Spinal cord (tissue), 10 donors: ENCODE measurements at regions not wholly inside any gene's neighbourhood (a gene's known extent, or its start where the extent isn't known, plus 50 kb on each side); places are given as distances from the start of the nearest gene placed in this dataset. TPM values are rescaled to one million over a fixed set of nuclear protein-coding genes. Genes with fewer than 3 reads are reported as not detected.
"Not testable (repeated sequence)": the region's sequence is repeated elsewhere in the genome, so short reads cannot be mapped to it uniquely, and the experiment has no call there.

Experiments
- DNase-seq, 6 donors: peaks; one replicate each; pipeline versions ENCODE4 v3.0.0 to v3.0.0-alpha.2; 2013 to 2015; ENCODE audit warnings: low spot score in 6 of 6, low read depth in 4 of 6
- H3K27ac ChIP-seq: one replicate; pipeline ENCODE4 v1.5.1; 2013; ENCODE audit warnings: low read depth, low read length, control low read depth
- H3K27me3 ChIP-seq: one replicate; pipeline ENCODE4 v1.6.1; 2013; ENCODE audit warnings: low read length; ENCODE audit not compliant: control insufficient read depth, insufficient read depth
- H3K36me3 ChIP-seq: one replicate; pipeline ENCODE4 v1.6.1; 2013; ENCODE audit warnings: low read length; ENCODE audit not compliant: control insufficient read depth, insufficient read depth
- H3K4me1 ChIP-seq: one replicate; pipeline ENCODE4 v1.6.1; 2013; ENCODE audit warnings: low read length; ENCODE audit not compliant: control insufficient read depth, insufficient read depth
- H3K4me3 ChIP-seq: one replicate; pipeline ENCODE4 v1.5.1; 2013; ENCODE audit warnings: low read depth, low read length, control low read depth
- H3K9me3 ChIP-seq: one replicate; pipeline ENCODE4 v1.6.1; 2013; ENCODE audit warnings: low read length; ENCODE audit not compliant: control insufficient read depth, insufficient read depth
- WGBS: methylation state at CpG from one replicate; pipeline ENCODE4 v1.1.5; 2013; ENCODE audit warnings: missing lambda C conversion rate; ENCODE audit not compliant: insufficient coverage; 5-methylcytosine and 5-hydroxymethylcytosine counted together
- small RNA-seq: library from RNA; depleted of rRNA; stranded (forward); fragments of <200 nt; gene quantifications from one replicate; pipeline ENCODE3, GENCODE V24; 2014; ENCODE audit warnings: low replicate concordance
- donor health status: healthy.

DNA sequence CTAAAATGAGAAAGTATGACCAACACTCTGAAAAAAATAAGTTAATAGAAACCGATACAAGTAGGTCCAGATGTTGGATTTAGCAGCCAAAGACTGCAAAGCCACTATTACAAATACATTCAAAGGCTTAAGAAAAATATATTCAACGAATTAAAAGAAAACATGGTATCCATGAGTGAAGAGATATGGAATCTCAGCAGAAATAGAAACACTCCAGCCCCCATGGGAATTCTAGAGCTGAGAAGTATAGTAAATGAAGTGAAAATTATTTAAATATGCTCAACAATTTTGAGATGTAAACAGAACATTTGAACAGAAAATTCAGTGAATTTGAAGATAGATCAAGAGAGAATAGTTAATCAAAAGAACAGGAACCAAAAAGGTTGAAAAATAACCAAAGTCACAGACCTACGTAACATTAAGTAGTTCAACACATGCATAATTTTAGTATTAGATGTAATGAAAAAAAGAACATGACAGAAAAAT is 72.0 kb upstream of the WIPF3 start:
- Histone ChIP-seq H3K9me3 (no peaks in the 10 kb centered on the region), H3K4me3 (no peak overlapping the region), H3K4me1 (no peaks in the 10 kb centered on the region), H3K27ac (no peak overlapping the region), H3K27me3 (no peaks in the 10 kb centered on the region), H3K36me3 (no peaks in the 10 kb centered on the region)
- WGBS = no CpG with 5 or more reads among the region's 3 CpGs
- no peak for DNase-seq

DNA sequence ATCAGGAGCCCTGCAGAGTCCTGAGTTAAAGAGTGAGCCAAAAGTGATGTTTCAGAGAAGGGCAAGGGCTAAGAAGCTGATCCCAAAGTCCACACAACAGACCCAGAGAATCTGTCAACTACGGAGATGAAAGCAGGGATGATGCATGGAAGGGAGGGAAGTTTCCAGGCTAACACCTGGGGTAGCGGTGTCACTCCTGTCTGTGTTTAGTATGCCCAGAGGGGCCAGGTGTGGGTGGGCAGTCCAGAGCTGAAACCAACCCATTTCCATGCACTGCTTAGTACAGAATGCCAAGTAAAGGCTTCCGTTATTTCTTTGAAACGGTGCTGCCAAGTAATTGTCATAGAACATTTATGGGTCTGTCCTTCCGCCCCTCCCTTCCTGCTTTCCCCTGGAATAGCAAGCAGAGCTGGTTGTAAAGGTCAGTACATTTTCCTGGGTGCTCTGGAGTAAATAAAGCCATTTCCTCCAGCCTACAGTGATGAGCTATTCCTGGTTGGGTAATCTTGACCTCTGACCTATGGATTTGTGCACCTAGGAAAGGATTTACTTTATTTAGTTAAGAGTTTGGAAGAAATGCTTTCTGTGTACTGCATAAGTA is 58.6 kb upstream of the WIPF3 start:
- not testable (repeated sequence) for H3K27me3 ChIP-seq, DNase-seq, H3K27ac ChIP-seq, H3K9me3 ChIP-seq, H3K4me3 ChIP-seq, H3K4me1 ChIP-seq, H3K36me3 ChIP-seq
- WGBS = no CpG with 5 or more reads among the region's 5 CpGs

DNA sequence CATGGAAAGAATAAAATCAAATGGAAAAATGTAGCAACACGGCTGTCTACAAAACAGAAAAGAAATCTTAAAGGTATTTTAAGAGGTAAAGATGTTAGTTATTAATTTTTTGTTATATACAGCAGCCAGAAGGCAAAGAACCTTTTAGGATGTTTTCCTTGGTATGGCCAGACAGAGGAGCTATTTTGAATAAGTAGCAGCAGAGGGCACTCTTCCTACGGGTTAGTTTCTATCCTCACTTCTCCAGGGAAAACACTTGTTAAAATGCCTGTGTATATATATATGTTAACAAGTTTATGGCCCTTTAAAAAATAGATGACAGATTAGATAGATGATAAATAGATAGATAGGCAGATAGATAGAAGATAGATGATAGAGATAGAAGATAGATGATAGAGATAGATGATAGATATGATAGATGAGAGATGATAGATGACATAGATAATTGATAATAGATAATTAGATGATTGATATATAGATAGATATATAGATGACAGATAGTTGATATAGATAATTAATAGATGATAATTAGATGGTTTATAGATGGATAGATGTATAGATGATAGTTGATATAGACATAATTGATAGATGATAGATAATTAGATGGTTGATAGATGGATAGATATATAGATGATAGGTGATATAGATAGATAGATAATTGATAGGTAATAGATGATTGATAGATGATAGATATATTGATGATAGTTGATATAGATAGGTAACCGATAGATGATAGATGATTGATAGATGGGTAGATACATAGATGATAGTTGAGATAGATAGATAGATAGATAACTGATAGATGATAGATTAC is 57.8 kb upstream of the WIPF3 start:
- Histone ChIP-seq H3K27me3 (no peaks in the 10 kb centered on the region), H3K4me1 (no peaks in the 10 kb centered on the region), H3K4me3 (no peak overlapping the region), H3K36me3 (no peaks in the 10 kb centered on the region), H3K27ac (no peak overlapping the region), H3K9me3 (no peaks in the 10 kb centered on the region)
- DNase-seq = peak in 2 of 6 donors; percentile 65 to 86
- WGBS = no CpG with 5 or more reads among the region's 3 CpGs

DNA sequence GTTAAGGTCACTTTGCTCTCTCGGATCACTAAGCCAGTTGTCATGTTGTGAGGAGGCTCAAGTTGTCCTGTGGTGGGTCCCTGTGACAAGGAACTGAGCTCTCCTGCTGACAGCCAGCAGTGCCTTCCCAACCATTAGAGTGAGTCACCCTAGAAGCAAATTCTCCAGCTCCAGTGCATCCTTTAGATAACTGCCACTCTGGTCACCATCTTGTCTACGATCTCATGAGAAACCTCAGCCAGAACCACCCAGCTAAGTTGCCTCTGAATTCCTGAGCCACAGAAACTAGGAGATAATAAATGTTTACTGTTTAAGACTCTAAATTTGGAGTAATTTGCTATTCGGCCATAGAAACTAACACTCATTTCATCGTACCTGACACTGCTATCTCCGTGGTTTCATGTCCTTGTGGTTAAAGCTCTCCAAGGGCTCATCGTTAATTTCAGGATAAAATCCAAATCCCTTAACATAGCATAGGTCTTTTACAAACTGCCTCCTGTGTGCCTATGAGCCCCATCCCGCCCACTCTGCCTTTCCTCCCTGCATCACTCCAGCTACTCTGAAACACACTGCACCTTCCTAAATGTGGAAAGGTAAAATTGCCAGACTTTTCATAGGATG is 56.5 kb upstream of the WIPF3 start:
- H3K4me3 ChIP-seq = no peak overlapping the region
- DNase-seq = no peak
- no peak overlapping the region for H3K27ac ChIP-seq
- no peaks in the 10 kb centered on the region for H3K27me3 ChIP-seq
- H3K9me3 ChIP-seq = no peaks in the 10 kb centered on the region
- no peaks in the 10 kb centered on the region for H3K36me3 ChIP-seq
- 64% methylated on average over 4 of the region's 7 CpGs for WGBS
- H3K4me1 ChIP-seq = no peaks in the 10 kb centered on the region

DNA sequence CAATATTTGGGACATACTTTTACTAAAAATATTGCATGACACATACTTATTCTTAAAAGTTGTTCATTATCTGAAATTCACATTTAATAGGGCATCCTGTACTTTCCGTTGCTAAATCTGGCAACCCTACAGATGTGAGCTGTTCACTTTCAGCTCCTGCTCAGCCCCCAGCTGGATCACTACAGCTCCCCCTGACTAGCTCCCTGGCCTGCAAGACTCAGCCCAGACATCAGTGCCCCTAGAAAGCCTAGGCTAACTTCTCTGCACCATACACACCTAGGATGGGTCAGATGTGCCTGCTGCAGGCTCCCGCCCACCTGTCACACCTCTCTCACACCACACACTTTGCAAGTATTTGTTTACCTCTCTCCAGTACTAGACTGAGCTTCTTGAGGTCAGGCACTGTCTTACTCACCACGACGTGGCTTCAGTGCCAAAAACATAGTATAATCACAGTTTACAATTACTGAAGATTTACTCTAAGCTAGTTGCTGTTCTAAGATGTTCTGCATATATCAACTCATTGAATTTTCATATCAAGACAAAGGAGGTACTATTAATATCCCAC is 55.9 kb upstream of the WIPF3 start:
- WGBS = 83% methylated on average over 4 of the region's 4 CpGs
- H3K27ac ChIP-seq, H3K4me3 ChIP-seq, H3K36me3 ChIP-seq, H3K27me3 ChIP-seq, H3K9me3 ChIP-seq, H3K4me1 ChIP-seq, DNase-seq: not testable (repeated sequence)

DNA sequence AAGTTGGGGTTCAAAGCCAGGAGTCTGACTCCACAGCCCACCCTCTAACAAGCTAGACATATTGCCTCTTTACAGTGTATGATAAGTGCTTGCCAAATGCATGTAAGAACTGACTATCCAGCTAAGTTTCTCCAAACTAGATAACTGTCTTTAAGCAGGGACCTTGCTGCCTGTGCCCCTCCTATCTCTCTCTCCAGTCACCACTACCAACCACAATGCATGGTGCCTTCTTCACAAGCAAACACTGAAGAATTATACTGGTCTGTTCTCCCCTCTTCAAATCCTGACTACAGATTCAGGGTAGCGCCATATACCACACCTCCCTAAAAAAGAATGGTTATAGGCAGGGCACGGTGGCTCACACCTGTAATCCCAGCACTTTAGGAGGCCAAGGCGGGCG is 55.3 kb upstream of the WIPF3 start:
- not testable (repeated sequence) for H3K4me3 ChIP-seq, H3K9me3 ChIP-seq, H3K4me1 ChIP-seq, H3K27ac ChIP-seq, H3K36me3 ChIP-seq, H3K27me3 ChIP-seq, DNase-seq
- 91% methylated on average over 4 of the region's 4 CpGs for WGBS

DNA sequence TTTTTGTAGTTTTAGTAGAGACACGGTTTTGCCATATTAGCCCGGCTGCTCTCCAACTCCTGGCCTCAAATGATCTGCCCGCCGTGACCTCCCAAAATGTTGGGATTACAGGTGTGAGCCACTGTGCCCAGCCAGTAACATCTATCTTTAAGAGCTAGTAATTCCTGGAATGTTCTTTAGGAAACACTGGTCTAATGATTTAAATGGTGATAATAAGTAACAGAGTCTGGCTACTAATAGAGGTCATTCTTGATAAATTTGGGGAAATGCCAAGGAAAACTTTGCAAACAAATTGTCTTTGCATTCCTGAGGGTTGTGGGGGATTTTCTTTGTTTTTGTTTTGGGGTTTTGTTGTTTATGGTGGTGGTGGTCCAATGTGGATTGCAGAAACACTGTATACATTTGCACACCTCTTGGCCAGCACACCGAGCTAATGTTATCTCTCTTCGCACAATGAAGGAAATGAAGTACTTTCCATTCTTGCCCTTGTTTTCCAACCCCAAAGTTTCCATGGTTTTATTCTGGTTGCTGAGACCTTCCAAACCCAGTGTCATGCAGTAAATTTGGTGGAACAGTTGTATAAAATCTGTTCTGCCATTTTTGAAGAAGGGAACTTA is 51.3 kb upstream of the WIPF3 start:
- Histone ChIP-seq H3K9me3 (no peaks in the 10 kb centered on the region), H3K4me3 (no peak overlapping the region), H3K36me3 (no peaks in the 10 kb centered on the region), H3K27ac (no peak overlapping the region), H3K27me3 (no peaks in the 10 kb centered on the region), H3K4me1 (no peaks in the 10 kb centered on the region)
- DNase-seq = no peak
- WGBS = 100% methylated on average over 4 of the region's 6 CpGs

Small RNAs in the stretch of these regions (small RNA-seq; reads per million reads assigned to genes)
- gene MIR550A3 = 0.06 reads per million
- not detected for gene TMSB4XP3
